Activated CD4-positive, alpha-beta T cell treated with anti-CD3 and anti-CD28 coated beads for 48 hours (primary cell): ENCODE measurements at regions not wholly inside any gene's neighbourhood (a gene's known extent, or its start where the extent isn't known, plus 50 kb on each side); places are given as distances from the start of the nearest gene placed in this dataset.

Experiments used
- DNase-seq: peaks from one replicate; pipeline ENCODE4 v3.0.0-alpha.2; 2020

DNA sequence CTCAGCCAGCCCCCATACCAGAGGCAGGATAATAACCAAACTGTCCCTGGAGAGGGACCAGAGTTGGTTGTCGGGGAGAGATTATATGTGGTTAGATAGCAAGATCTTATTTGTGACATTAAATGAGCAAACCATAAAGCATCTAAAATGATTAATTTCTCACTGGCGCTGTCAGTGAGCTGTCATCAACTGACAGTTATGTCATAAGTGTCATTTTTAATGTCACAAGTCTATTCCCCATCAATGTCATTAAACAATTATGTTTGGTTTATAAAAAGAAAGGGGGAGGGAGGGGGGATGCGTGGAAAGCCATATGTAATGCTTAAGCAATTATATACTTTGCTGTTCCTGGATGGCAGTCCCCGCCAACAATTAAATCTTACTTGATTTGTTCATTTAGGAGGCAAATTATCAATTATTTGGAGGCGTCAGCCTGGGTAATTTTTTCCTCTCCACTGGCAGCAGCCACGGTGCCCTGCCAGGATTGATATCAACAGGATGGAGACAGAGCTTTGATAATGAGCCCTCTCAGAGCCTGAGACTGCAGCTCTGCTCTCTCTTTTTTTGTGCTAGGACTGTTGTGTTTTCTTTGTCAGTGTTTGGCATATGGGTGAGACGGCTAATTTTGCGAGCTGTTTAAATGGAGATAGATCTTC, 333.6 kb upstream of the CAMK1G start:
- DNase-seq, result no peak

DNA sequence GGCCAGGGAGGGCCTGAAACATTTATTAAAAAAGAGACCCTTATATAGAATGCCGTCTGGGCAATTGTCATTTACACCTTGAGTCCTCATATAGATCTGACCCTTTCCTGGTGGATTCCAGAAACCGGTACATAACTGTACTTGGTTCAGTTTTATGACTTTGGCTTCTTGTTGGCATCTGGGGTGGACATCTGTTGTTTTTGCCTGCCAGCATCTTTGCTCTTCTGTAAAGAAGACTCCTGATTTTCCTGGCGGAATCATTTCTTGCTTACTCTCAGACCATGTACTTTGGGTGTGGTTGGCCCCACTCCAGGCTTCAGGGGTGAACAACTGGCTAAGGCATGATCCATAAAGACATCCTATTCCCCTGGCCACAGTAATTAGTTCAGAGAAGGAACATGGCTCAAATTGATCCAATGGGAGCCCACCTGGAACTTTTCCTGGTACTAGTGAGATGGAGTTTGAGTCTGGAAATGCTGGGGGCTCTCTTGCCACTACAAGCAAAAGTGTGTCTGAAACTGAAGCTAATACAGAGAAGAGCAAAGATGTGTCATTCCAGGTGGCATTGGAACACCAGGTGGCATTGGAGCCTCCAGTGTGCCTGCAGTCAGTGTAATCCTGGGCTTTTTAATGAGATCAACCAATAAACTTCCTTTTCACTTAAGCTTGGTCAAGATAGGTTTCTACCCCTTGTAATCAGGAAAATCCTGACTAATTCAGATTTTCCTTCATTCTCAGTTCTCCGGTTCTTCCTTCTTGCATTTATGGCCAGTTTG, 332.5 kb upstream of the CAMK1G start:
- no peak for DNase-seq

DNA sequence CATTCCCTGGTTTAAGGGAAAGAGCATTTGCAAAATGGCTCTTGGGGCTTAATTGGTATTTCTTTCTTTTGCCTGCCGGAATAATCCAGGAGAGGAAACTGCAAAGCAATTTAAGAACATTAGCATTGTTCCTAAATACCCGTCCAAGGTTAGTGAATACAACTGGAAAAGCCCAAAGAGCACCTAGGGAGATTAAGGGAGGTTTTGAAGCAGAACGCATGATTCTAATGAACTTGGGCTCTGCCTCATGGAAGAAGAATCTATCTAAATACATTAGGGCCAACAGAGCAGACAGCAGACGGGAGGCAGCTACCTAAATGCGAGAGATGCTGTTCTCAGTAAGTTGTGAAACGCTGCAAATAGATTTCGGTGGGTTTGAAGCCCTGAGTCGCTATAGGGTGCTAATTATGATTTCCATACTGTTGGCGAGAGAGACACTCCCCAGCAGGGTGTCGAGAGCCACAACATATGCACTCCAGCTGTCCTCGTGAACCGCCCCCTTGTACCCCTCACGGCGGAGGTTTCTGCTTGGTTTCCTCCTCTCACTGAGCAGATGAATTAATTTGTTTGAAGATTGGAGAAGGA, 326.7 kb upstream of the CAMK1G start:
- DNase-seq, result no peak

- DNase-seq, result no peak
Measured at GRCh38 chr1:209257454-209257853, 326.1 kb upstream of the CAMK1G start.

GRCh38 chr1:209260136-209260535, 323.4 kb upstream of the CAMK1G start:
- no peak for DNase-seq

- DNase-seq, result no peak
Measured at GRCh38 chr1:209262631-209263030, 320.9 kb upstream of the CAMK1G start.

- DNase-seq, result no peak
Measured at GRCh38 chr1:209265301-209265700, 318.2 kb upstream of the CAMK1G start.

- no peak for DNase-seq
Measured at GRCh38 chr1:209266590-209267205, 316.8 kb upstream of the CAMK1G start.

DNA sequence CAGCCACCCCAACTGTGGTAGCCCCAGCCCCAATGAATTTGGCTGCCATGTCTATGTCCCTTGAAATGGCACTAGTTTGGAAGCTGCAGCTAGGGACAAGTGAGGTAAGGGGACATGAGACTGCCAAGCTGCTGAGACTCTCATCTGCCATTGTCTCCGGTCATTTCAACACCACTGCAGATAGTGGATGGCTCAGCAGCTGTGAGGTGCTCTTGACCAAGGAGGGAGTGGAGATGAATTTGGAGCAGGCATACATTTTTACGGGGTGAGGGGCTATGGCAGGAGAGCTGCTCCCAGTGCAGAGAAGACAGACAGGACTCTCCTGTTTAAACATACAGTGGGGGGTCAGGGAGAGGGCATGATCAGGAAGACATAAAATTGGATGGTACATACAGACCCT, 315.5 kb upstream of the CAMK1G start:
- DNase-seq, result no peak

GRCh38 chr1:209268479-209268878, 315.0 kb upstream of the CAMK1G start:
- DNase-seq, result no peak

GRCh38 chr1:209276321-209276720, 307.2 kb upstream of the CAMK1G start:
- DNase-seq, result no peak

DNA sequence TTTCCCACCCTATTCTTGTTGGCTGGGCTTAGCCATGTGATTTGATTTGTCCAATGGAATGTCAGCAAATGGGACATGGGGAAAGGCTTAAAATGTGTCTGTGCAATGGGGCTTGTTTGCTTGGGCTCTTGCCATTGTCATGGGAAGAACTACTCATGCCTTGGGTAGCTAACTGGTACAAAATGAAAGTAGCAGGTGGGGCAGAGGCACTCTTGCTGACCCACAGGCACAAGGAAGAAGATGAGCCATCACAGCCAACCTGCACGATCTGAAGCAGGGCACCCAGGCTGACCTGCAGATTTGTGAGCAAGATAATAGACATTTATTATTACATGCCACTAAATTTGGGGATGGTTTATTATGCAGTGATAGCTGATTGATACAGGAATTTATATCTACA, 305.9 kb upstream of the CAMK1G start:
- no peak for DNase-seq

DNA sequence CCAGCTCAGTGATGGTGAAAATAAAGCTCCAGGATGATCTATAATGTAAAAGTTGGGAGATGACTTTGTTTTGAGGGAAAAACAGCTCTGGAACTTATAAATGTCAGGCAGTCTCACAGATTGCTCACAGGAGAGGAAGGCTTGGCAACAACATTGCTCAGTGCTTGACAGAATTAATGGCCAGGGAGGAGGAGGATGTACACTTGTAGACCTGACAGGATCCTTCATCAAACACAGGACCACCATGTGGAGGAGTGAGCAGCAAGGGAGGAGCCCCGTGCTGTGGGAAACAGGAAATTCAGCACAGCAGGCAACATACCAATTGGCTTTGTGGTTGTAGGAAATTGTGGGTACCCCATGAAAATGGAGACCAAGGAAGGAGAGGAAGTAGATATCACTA, 291.8 kb upstream of the CAMK1G start:
- no peak for DNase-seq

DNA sequence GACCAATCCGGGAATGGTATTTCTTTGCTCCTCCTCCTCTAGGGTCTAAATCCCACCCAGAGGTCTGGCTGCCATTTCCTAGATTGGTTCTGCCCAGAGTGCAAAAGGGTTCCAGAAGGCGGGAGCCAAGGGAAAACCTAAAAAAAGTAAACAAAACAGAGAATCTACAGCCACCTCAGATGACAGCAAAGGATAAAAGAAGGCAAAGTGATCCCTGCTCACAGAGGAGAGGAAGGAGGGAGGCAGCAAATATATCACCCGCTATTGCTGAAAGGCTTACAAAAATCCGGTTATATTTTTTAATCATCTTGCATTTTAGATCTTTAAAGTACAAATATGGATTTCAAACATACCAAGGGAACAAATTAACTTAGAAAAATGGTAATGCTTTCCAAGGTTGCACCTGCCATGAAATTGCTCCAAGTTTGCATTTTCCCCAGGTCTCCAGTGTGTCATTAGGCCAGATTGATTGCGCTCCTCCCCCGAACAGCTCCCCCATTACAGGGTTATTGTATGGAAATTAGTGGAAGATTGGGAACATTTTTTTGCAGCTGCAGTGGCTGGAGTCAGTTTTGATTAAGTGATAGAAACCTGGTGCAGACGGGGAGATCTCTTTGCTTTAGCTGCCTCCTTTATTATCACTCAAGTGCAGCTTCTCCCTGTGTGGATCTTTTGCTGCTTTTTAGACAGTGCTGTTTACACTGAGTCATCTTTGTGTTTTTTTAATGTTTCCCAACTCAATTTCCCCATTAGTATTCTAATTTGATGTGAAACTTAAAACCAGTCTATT, 280.5 kb upstream of the CAMK1G start:
- DNase-seq, result no peak

GRCh38 chr1:209304166-209304565, 279.3 kb upstream of the CAMK1G start:
- no peak for DNase-seq

GRCh38 chr1:209305221-209305954, 278.1 kb upstream of the CAMK1G start:
- DNase-seq, result no peak

DNA sequence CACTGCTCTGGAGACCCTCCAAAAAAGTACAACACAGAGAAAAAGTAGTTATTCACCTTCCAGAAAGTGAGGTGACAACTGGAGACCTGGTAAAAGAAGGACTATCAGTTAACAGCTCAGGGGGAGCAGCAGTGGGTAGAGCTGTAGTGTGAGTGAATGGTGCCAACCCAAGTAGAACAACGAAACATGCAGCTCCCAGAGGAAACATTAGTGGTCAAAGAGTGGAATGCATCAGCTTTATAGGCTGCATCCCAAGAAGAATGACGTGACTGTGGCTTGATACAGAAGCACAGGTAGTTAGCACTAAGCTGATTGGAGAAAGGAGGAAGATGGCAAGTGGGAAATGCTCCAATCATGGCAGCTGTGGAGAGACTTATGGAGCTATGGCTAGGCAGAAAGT, 275.7 kb upstream of the CAMK1G start:
- no peak for DNase-seq

GRCh38 chr1:209309198-209309597, 274.3 kb upstream of the CAMK1G start:
- no peak for DNase-seq

- no peak for DNase-seq
Measured at GRCh38 chr1:209311770-209312169, 271.7 kb upstream of the CAMK1G start.

DNA sequence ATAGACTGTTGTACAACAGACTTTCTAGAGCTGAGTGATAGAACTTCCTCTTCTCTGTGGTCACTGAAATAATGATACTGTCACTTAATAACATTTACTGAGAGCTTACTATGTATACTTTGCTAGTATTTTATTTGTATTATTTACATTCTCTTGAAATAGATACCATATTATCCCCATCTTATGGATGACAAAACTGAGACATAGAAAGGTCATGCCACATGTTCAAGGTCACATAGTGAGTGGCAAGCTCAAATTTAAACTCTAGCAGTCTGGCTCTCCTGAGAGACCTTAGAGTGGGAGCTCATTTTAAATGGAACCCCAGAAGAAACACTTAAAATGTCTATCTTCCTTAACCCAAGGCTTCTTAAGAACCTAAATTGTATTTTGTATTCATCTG, 266.6 kb upstream of the CAMK1G start:
- no peak for DNase-seq

DNA sequence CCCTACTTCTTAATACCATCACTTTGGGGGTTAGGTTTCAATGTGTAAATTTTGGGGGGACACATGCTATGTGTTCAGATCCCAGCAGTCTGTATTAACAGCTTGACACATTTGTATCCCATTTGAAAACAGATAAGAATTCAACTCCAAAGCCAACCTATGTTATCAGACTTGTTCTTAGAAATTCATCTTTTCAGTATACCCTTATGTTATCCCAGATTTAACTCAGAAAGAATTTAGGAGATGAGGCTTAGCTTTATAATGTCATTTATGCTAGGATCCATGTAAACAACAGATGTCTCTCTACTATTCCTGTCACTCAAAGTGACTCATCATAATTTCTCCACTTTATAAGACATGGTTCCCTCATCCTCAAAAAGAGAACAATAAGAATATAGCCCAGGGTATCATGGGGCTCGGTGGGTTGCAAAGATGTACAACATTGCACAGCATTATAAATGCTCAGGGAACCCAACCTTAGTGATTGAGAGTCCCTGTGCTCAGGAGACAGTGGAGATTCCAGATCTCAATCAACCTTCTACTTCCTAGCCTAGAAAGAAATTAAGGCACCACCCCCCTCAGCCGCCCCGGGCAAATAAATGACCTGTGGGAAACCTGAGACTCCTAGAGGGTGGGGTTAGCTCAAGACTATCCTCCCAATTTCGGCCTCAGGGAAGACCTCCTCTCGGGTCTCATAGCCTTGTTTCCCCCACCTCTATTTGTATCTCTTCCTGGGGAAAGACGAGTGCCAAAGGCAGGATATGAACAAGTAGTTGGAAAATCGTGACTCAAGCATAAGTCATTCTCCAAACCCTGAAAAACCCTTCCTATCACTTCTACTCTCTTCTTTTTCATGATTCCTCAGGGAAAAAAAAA, 265.1 kb upstream of the CAMK1G start:
- DNase-seq, result no peak
